Right ventricle myocardium inferior (tissue), 1 donor: ENCODE measurements at regions not wholly inside any gene's neighbourhood (a gene's known extent, or its start where the extent isn't known, plus 50 kb on each side); places are given as distances from the start of the nearest gene placed in this dataset.

Experiments used
- ATAC-seq: fragments of 200-7000 bp; cut with Tn5 transposase; one replicate; pipeline ENCODE4 v1.9.1; 2020; ENCODE audit warnings: mild to moderate bottlenecking, moderate library complexity
- DNase-seq: peaks from one replicate; pipeline ENCODE4 v3.0.0; 2021; ENCODE audit errors: missing footprints
- intact Hi-C: fragments of 100-400 bp; cut with DNase I; formaldehyde crosslinking; loops from one replicate; pipeline ENCODE4 v1.11.0; 2022
- donor health status: DM: no; HTN: yes; CAD: no; lungs with severe emphysema.

DNA sequence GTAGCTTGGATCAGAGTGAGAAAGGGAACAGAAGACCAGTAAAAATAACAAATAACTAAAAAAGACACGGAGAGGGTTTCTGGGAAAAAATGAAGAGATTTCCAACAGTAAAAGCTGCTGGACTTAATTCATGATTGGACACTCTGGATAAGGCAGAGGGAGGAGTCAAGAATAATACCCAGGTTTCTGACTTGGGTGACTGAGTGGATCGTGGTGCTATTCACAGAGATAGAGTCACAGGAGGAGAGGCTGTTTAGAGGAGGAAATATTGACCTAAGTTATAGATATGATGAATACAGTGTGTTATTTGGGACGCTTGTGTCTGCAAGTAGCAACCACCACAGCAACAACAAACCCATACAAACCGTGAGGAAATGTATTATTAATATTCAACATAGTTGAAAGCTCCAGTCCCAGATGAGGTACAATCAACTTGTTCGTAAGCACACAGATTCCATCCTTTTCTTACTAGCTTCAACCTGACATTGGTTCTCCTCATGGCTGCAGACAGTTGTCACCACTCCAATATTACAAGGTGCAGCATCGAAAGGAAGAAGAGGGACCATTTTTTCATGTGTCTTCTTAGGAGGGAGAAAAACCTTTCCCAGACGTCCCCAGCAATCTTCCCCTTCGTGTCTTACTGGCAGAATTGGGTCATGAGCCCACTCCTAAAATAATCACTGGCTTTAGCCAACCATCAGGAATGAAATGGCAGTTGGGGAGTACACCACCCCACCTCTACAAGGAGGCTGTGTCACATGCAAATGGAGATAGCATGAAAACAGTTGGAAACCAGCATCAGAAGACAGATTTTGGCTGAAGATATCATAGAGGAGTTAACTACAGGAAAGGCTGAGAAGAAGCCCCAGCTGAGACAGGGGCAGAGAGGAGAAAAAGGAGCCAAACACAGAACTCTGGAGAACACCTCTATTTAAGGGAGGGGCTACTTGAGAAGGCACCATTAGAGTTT lies 387.8 kb downstream of the SHQ1 start:
- no peak for ATAC-seq
- intact Hi-C loops, result no loop called here
- no peak for DNase-seq

DNA sequence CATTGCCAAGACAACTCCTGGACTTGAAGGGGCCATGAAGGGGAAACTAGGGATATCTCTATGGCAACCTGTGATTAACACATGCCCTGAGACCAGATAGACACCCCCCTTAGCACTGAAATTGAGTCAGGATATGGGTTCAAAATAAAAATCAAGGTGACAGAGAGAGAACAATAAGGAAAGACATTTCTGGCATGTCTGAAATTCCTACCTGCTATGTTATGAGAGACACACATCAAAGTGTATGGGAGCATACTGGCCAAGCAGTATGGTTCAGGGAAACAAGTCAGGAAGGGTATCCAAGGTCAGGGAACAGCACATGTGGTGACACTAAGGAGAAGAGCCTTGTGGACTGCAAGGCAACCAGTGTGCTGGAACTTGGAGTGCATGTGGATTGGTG lies 388.7 kb downstream of the SHQ1 start:
- intact Hi-C loops, result no loop called here
- DNase-seq (no peak), ATAC-seq (no peak)

DNA sequence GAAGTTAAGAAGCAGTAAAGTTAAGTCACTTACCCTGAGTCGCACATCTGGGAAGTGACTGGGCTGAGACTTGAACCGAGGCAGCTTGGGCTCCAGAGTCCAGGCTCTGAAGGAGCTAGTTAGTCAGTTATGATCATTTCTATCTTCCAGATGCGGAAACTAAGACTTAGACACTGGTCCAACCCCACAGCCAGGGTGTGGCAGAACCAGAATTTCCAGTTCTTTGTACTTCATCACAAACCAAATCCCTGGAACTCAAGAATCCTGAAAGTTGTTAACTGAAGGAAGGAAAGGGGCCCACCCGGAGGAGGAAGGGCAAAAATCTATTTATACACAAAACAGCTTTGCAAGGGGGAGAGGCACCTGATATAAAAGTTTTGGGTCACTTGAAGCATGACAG lies 389.9 kb downstream of the SHQ1 start:
- intact Hi-C loops, result no loop called here
- ATAC-seq (no peak), DNase-seq (no peak)

- intact Hi-C loops, result no loop called here
- DNase-seq (no peak), ATAC-seq (no peak)
These were observed 393.8 kb downstream of the SHQ1 start for GRCh38 chr3:72454441-72454840.

- intact Hi-C loops, result no loop called here
- ATAC-seq (no peak), DNase-seq (no peak)
These were observed 394.5 kb downstream of the SHQ1 start for GRCh38 chr3:72453706-72454105.

- ATAC-seq (no peak), DNase-seq (no peak)
- intact Hi-C loops, result no loop called here
These were observed 395.5 kb downstream of the SHQ1 start for GRCh38 chr3:72452745-72453144.

- DNase-seq (no peak), ATAC-seq (no peak)
- intact Hi-C loops, result no loop called here
These were observed 396.4 kb downstream of the SHQ1 start for GRCh38 chr3:72451841-72452240.

DNA sequence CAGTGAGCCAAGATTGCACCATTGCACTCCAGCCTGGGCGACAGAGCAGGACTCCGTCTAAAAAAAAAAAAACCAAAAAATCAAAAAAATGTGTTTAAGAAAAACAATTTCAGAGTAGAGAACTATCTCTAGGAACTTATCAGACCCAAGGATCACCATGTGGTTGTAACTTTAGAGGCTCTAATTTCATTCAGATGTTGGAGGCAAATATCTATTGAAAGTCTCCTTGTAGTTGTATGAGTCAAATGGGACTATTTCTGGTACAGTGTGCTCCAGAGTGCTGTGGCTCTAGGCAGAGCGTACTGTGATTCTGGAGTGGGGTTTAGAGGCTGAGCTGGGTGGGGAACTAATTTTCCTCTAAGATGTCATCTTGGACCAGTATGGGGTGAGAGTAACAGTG lies 398.7 kb downstream of the SHQ1 start:
- intact Hi-C loops, result loop anchor here (10.0 kb wide), 2 partner anchors 175 to 295 kb away; no protein-coding TSS in a partner anchor
- ATAC-seq, result no peak

GRCh38 chr3:72448858-72449257 lies 399.4 kb downstream of the SHQ1 start:
- DNase-seq (no peak), ATAC-seq (no peak)
- intact Hi-C loops, result loop anchor here (10.0 kb wide), 2 partner anchors 174 to 294 kb away; no protein-coding TSS in a partner anchor

More for the DNA sequence above, 398.7 kb downstream of the SHQ1 start:
- DNase-seq, result no peak

DNA sequence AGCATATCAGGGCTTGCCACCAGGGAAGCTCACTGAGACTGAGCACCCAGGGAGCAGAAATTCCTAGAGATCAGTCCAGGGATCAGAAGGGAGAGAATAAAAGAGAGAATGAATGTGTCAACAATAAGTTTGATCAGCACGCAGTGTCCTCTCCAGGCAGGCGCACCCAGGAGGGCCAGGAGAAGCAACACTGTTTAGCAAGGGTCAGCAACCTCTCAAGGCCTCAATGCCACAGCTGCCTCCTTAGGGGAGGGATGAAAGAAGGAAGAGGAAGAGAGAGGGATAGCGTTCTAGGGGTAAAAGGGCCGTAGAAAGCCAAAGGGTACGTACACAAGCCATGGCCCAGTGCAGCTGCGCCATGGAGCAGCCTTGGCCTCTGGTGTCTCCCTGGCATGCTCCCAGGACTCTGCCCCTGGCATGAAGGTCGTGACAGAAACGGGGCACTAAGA lies 399.8 kb downstream of the SHQ1 start:
- ATAC-seq (no peak), DNase-seq (no peak)
- intact Hi-C loops, result loop anchor here (10.0 kb wide), 2 partner anchors 174 to 294 kb away; no protein-coding TSS in a partner anchor

GRCh38 chr3:72447059-72447946 lies 400.9 kb downstream of the SHQ1 start:
- ATAC-seq (peak; percentile 98), DNase-seq (peak; percentile 96)
- intact Hi-C loops, result loop anchor here (2.0 to 10.0 kb wide), 3 partner anchors 173 to 373 kb away; no protein-coding TSS in a partner anchor

DNA sequence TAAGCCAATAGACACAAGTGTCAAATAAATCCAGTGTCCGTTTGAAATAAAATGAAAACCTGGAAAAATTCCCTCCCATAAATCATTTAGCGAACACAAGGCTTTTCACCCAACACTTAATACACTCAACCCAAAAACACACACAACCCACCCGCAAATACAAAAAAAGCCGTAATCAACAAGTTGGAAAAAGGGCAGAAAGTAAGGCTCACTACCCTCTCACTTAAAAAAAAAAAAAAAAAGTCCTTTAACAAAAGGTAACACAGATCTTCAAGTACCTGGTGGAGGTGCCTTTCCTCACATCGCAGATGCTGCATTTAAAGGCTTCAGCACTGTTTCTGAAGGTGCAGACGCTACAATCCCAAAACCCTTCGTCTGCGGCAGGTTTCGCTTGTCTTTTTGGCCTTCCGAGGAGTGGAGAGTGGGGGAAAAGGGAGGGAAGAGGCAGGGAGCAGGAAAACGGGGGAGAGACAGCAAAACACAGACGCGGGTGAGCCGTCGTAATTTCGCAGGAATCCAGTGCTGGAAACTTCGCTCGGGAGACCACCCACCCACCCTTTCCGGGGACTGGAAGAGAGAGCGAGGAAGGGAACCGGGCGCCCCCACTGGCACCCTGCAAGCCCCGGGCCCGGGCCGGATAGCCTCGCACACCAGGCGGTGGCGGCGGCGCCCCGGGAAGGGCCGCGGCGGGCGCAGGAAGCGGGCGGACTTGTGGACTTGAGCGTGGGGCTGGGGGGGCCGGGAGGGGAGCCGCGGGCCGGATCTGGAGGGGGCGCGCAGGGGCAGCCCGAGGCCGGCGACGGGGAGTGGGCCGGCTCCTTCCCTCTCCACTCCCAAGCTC lies 401.8 kb downstream of the SHQ1 start, which contains the start of gene RYBP:
Gene RYBP (minus strand): TSS at position 404 of the 841 bp plus-strand sequence.
- intact Hi-C loops, result loop anchor here (2.0 to 10.0 kb wide), 3 partner anchors 172 to 374 kb away; no protein-coding TSS in a partner anchor

GRCh38 chr3:72445827-72446217 lies 402.4 kb downstream of the SHQ1 start:
- no peak for DNase-seq
- ATAC-seq, result no peak
- intact Hi-C loops, result loop anchor here (2.0 to 10.0 kb wide), 3 partner anchors 171 to 375 kb away; no protein-coding TSS in a partner anchor

More for the DNA sequence above, 401.8 kb downstream of the SHQ1 start, which contains the start of gene RYBP:
- DNase-seq (no peak), ATAC-seq (peak; percentile 53)

GRCh38 chr3:72444656-72445223 lies 403.5 kb downstream of the SHQ1 start:
- no peak for ATAC-seq
- intact Hi-C loops, result loop anchor here (10.0 kb wide), 2 partner anchors 170 to 290 kb away; no protein-coding TSS in a partner anchor
- DNase-seq, result no peak

DNA sequence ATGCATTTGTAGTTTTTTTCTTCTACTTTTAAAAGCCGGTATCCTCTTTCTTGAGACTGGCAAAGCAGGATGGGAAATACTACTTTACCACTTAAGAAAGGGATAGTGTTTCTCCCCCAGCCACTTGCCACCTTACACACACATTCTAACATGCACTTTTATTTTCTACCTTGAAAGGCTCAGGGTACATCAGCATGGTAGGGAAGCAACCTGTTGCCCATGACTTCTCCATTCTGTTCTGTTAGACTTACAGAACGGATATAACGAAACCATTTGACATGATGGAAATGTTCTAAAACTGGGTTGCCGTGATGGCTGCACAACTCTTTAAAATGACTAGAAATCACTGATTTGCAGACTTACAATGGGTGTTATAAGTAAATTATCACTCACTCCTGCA lies 405.5 kb downstream of the SHQ1 start:
- DNase-seq (no peak), ATAC-seq (no peak)
- intact Hi-C loops, result loop anchor here (10.0 kb wide), 2 partner anchors 168 to 288 kb away; no protein-coding TSS in a partner anchor

GRCh38 chr3:72441284-72441994 lies 406.8 kb downstream of the SHQ1 start:
- intact Hi-C loops, result loop anchor here (10.0 kb wide), 2 partner anchors 167 to 287 kb away; no protein-coding TSS in a partner anchor
- DNase-seq (no peak), ATAC-seq (no peak)

DNA sequence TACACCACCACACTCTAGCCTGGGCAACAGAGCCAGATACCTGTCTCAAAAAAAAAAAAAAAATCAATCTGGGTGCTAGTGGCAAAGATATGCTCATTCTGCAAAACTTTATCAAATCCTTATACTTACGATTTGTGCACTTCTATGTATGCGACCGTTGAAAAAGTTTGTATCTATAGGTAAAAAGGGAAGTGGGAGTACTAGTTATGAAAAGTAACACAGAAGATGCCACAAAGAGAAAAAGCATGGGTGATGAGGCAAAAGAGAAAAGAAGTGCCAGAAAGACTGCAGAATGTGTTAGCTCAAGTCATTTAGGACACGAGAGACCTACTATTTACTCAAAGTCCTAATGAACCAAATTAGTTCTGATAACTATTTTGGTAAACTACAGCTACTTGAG lies 407.8 kb downstream of the SHQ1 start:
- no peak for ATAC-seq
- no peak for DNase-seq
- intact Hi-C loops, result loop anchor here (10.0 kb wide), 2 partner anchors 166 to 286 kb away; no protein-coding TSS in a partner anchor
